ENCODE measurements at regions not wholly inside any gene's neighbourhood (a gene's known extent, or its start where the extent isn't known, plus 50 kb on each side); places are given as distances from the start of the nearest gene placed in this dataset.

DNA sequence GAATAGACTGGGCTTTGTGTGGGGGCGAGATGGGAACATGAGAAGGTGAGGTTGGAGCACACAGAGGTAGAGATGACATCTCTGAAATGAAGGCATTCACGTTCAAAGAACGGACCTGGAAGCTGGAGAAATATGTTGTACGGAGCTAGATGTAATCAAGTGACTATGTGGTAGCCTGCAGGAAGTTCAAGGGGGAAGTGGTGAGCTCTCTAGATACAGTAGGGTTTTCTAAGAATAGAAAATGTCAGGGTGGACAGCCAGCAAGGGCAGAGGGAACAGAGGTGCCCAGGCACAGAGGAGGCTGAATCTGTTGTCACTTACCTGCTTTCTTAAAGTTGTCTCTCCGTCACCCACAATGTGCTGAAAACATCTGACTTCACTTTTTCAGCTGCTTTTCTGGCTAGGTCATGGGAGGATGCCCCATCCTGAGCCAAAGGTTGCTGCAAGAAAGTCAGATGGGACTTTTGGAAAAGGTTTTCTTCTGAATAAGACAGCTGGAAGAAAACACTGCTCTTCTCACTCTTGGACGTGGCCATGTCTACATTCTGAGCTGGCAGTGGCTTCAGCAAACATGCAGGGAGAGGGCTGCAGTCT lies 171.5 kb upstream of the B3GAT1 start:
- 59 to 65% methylated on average over 6 of the region's 6 CpGs for WGBS, 2 donors
- no peak for TF ChIP-seq POLR2A (IDR thresholded peaks at IDR 0.05)
- intact Hi-C loops (cut with DNase I; ENCODE audit: low total_unique reads): no loop called here
- no peak overlapping the region for H3K4me3 ChIP-seq (ENCODE audit: low read depth, poor library complexity, severe bottlenecking)
- DNase-seq (ENCODE audit: low spot score in 2 of 2): no peak

DNA sequence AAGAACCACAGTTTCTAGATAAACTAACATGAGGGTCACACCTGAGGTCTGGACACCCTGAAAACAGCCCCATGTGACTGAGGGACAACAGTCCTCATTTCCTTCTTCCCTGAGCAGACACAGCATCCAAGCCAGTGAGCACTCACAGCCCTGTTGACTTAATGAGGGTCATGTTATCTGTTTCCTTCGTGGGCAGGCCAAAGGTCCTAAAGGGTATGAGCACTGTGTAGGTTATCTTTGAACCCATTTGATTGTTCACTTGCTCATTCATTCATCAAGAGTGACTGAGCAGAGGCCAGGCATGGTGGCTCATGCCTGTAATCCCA lies 170.7 kb upstream of the B3GAT1 start:
- TF ChIP-seq, protein P1, sequence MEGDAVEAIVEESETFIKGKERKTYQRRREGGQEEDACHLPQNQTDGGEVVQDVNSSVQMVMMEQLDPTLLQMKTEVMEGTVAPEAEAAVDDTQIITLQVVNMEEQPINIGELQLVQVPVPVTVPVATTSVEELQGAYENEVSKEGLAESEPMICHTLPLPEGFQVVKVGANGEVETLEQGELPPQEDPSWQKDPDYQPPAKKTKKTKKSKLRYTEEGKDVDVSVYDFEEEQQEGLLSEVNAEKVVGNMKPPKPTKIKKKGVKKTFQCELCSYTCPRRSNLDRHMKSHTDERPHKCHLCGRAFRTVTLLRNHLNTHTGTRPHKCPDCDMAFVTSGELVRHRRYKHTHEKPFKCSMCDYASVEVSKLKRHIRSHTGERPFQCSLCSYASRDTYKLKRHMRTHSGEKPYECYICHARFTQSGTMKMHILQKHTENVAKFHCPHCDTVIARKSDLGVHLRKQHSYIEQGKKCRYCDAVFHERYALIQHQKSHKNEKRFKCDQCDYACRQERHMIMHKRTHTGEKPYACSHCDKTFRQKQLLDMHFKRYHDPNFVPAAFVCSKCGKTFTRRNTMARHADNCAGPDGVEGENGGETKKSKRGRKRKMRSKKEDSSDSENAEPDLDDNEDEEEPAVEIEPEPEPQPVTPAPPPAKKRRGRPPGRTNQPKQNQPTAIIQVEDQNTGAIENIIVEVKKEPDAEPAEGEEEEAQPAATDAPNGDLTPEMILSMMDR (IDR thresholded peaks at IDR 0.05): no peak
- no peak for TF ChIP-seq POLR2A (IDR thresholded peaks at IDR 0.05)
- intact Hi-C loops (cut with DNase I; ENCODE audit: low total_unique reads): no loop called here
- DNase-seq (ENCODE audit: low spot score in 2 of 2): no peak
- H3K4me3 ChIP-seq (ENCODE audit: low read depth, poor library complexity, severe bottlenecking): no peak overlapping the region
- 70 to 87% methylated on average over 1 of the region's 1 CpG for WGBS, 2 donors

DNA sequence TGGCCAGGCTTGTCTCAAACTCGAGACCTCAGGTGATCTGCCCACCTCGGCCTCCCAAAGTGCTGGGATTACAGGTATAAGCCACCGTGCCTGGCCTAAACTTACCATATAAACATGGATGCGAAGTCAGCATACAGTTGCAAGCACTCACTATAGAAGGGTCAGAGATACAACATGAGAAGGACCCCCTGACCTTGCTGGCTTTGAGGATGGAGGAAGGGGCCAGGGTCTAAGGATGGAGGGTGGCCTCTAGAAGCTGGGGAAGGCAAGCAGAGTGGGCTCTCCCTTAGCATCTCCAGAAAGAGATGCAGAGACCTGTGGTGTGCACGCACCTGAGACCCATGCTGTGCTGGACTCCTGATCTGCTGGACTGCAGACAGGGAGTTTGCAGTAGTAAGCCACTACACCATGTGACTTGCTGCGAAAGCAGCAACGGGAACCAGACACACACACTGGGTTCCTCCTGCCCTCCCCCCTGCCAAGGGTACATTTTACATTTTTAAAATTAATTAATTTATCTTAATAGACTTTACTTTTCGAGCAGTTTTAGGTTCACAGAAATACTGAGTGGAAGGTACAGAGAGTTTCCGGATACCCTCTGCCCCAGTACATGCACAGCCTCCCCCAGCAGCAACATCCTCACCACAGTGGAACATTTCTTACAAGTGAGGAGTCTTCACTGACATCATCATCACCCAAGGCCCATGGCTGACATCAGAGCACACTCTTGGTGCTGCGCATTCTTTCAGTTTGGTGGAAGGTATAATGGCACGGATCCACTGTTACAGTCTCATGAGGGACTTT lies 170.1 kb upstream of the B3GAT1 start:
- TF ChIP-seq, protein P1 (IDR thresholded peaks at IDR 0.05): no peak
- no peak for TF ChIP-seq POLR2A (IDR thresholded peaks at IDR 0.05)
- DNase-seq (ENCODE audit: low spot score in 2 of 2): no peak
- no peak overlapping the region for H3K4me3 ChIP-seq (ENCODE audit: low read depth, poor library complexity, severe bottlenecking)
- intact Hi-C loops (cut with DNase I; ENCODE audit: low total_unique reads): no loop called here
- WGBS, 2 donors: 83 to 84% methylated on average over 11 of the region's 11 CpGs

DNA sequence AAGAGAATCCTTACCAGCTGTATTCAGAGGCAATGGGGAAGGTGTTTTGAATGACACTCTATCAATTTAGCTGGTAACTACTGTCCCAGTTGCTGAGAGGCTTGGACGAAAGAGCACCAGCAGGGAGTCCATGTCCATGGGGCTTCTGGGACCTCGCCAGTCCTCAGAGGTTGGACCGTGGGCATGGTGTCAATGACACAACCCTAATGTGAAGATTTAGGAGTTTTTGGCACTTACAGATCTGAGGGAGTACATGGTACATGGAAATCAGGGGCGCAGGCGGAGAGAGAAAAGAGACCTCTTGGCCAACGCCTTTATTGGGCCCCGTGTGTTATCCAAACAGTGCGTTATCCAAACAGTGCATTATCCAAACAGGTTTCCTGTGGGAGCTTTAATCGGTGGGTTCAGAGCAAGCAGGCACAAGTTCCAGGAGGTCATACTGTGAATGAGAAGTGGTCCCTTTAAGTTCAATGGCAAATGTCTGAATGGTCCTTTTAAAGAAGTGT lies 169.1 kb upstream of the B3GAT1 start:
- WGBS, 2 donors: 78 to 80% methylated on average over 9 of the region's 9 CpGs
- TF ChIP-seq, protein P1 (IDR thresholded peaks at IDR 0.05): no peak
- no peak for TF ChIP-seq POLR2A (IDR thresholded peaks at IDR 0.05)
- DNase-seq (ENCODE audit: low spot score in 2 of 2): no peak
- intact Hi-C loops (cut with DNase I; ENCODE audit: low total_unique reads): no loop called here
- H3K4me3 ChIP-seq (ENCODE audit: low read depth, poor library complexity, severe bottlenecking): no peak overlapping the region

DNA sequence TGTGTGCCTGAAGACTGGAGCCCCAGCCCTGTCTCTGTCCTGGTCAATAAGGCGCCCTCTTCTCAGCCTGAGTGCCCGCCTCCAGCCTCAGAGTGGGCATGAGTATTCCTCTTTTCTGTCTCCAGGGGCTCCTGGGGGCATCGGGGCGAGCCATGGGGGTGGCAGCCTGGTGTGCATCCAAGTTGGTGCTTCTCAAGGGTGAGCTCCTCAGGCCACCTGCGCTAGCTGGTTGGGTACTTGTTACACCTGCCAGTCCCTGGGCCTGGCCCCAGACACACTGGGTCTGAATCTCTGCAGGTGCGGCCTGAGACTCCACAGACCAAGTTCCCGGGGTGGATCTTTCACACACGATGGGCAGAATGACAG lies 168.6 kb upstream of the B3GAT1 start:
- no peak overlapping the region for H3K4me3 ChIP-seq (ENCODE audit: low read depth, poor library complexity, severe bottlenecking)
- DNase-seq (ENCODE audit: low spot score in 2 of 2): no peak
- intact Hi-C loops (cut with DNase I; ENCODE audit: low total_unique reads): no loop called here
- 91 to 96% methylated on average over 8 of the region's 8 CpGs for WGBS, 2 donors
- no peak for TF ChIP-seq POLR2A (IDR thresholded peaks at IDR 0.05)
- TF ChIP-seq, protein P1 (IDR thresholded peaks at IDR 0.05): no peak

DNA sequence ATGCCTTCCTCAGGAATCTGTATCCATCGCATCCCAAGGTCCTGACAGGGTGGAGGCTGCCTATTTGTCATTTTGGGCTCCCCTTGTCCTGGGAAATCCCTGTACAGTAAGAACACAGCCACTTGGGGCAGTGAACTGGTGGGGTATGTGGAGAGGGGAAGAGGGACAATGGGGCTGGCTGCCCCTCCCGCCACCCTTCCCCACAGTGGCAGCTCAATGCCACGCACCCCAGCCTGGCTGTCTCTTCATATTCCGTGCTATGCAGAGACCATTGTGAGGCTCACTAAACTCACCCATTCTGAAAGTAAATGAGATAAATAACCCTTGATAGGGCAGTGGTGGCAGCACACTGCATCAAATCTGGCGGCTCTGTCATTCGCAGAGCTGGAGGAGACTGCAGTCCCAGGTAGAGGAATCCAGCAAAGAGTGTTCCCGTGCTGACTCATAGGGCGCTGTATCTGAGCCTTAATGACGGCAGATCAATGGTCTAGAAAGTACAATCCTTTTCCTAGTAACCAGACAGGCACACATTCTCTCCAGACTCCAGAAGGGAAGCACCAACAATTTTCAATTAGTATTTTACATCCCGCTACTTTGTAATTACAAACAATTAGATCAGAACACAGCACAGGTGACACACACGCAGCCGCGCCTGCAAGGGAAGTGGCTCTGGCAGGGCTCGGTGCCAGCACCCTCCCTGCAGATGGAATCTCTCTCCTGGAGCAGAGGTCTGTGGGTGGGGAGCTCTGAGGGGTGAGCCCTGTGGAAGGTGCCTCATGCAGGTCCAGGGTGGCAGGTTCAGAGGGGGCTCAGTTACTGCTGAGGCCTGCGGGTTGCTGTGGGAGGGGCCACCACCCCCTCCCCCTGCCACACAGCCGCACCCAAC lies 167.9 kb upstream of the B3GAT1 start:
- H3K4me3 ChIP-seq (ENCODE audit: low read depth, poor library complexity, severe bottlenecking): no peak overlapping the region
- intact Hi-C loops (cut with DNase I; ENCODE audit: low total_unique reads): no loop called here

More for the DNA sequence above, 167.9 kb upstream of the B3GAT1 start:
- TF ChIP-seq, protein P1 (IDR thresholded peaks at IDR 0.05): no peak
- TF ChIP-seq POLR2A (IDR thresholded peaks at IDR 0.05): no peak
- 61 to 62% methylated on average over 15 to 16 of the region's 16 CpGs for WGBS, 2 donors
- no peak for DNase-seq (ENCODE audit: low spot score in 2 of 2)

Data from lower leg skin (tissue), 4 donors.